AG09309 (cell line): ENCODE measurements at regions not wholly inside any gene's neighbourhood (a gene's known extent, or its start where the extent isn't known, plus 50 kb on each side); places are given as distances from the start of the nearest gene placed in this dataset.

Experiments used
- DNase-seq: peaks from one replicate; pipeline ENCODE4 v3.0.0-alpha.2; 2010; ENCODE audit warnings: low read depth
- H3K4me3 ChIP-seq: 2 replicates; pipeline ENCODE4 v1.5.1; 2011; ENCODE audit warnings: mild to moderate bottlenecking, low read depth, low read length, moderate library complexity; ENCODE audit not compliant: control insufficient read depth
- CTCF ChIP-seq: IDR thresholded peaks from 2 replicates; pipeline ENCODE4 v1.5.1; 2011; ENCODE audit warnings: mild to moderate bottlenecking, low read depth, low read length, inconsistent platforms; ENCODE audit not compliant: insufficient read depth, control insufficient read depth; ENCODE audit errors: missing control alignments

- DNase-seq = no peak
- no peak for TF ChIP-seq CTCF
- H3K4me3 ChIP-seq = no peak overlapping the region
Observed at GRCh38 chr15:69542028-69542427, 89.4 kb downstream of the RPLP1 start.

DNA sequence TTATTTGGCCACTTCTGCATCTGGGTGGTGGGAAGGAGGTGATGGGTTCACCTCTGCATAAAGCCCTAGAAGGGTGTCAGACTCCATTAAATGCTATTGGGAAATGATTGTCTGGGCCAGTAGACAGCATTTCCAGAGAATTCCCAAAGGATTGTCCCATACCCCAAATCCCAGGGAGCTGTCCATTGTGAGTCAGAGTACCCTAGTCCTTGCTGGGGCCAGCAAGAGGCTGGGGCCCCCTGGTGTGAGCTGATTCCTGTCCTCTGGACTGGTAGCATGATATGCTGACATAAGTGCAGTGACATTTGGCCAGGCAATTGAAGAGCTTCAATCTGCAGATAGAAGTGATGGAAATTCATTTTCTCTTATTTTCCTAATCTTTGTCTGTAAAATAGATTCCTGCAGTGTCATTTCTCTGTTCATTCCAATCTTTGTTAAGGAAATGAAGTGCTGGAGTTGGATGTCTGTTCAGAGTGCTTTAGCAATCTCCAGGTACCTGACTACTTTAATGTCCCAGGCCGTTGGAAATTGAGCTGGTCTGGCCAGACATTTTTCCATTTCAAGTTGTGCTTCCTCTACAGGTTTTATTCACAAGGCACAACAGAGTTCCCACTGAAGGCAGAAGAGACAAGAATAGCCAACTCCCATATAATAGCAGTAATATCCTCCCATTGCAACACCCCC lies 91.2 kb downstream of the RPLP1 start:
- no peak for TF ChIP-seq CTCF
- H3K4me3 ChIP-seq = no peak overlapping the region
- DNase-seq = no peak

DNA sequence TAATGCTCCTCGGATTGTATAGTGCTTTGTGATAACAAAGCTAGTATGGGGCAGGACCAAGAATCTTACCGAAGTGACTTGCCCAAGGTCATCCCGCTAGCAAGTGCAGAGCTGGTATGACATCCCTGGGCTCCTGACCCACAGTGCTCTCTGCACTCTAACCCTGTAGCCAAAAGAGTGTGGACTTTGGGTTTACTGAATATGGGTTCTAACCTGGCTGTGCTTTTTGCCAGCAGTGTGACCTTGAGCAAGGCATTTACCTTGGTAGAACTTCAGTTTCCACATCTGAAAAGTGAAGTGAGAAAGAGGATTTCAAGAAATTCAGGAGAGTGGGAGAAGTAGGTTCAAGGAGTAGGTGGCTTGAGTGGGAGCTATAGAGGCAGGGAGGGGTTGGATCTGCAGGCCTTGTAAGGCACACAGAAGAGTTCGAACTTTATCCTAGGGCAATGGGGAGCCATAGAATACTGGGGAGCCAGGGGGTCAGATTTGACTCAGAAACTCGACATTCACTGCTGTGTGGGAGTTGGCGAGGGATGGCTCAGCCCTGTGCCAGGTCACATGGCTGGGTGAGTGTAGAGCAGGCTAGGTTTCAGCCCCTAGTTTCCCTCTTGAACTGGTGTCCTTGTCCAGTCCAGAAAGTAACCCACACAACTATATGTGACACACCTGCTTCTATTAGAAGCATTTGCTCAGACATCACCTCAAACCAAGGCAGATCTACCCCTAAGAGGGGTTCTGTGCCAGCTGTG lies 91.9 kb downstream of the RPLP1 start:
- no peak for TF ChIP-seq CTCF
- DNase-seq = no peak
- no peak overlapping the region for H3K4me3 ChIP-seq

DNA sequence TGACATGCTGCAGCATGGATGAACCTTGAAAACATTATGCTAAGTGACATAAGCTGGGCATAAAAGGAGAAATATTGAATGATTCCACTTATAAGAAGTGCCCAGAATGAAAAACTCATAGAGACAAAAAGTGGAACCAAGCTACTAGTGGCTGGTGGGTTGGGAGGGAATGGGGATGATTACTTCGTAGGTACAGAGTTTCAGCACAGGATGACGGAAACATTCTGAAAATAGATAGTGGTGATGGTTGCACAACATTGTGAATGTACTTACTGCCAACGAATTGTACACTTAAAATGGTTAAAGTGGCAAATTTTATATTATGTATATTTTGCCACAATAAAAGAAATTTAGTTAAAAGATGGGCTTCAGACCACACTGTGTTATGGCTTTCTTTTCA lies 93.6 kb downstream of the RPLP1 start:
- TF ChIP-seq CTCF = no peak
- no peak overlapping the region for H3K4me3 ChIP-seq
- no peak for DNase-seq

GRCh38 chr15:69548395-69549180 lies 96.0 kb downstream of the RPLP1 start:
- no peak for TF ChIP-seq CTCF
- no peak overlapping the region for H3K4me3 ChIP-seq
- no peak for DNase-seq

- DNase-seq = no peak
- no peak for TF ChIP-seq CTCF
- no peak overlapping the region for H3K4me3 ChIP-seq
Observed at GRCh38 chr15:69551391-69552056, 98.9 kb downstream of the RPLP1 start.
